ENCODE measurements at regions not wholly inside any gene's neighbourhood (a gene's known extent, or its start where the extent isn't known, plus 50 kb on each side); places are given as distances from the start of the nearest gene placed in this dataset.
"Not testable (repeated sequence)": the region's sequence is repeated elsewhere in the genome, so short reads cannot be mapped to it uniquely, and the experiment has no call there.

- H3K4me3 ChIP-seq = no peak overlapping the region
- no peaks in the 10 kb centered on the region for H3K27me3 ChIP-seq
- H3K4me1 ChIP-seq = no peaks in the 10 kb centered on the region
- no peaks in the 10 kb centered on the region for H3K9me3 ChIP-seq
- intact Hi-C loops (cut with DNase I; ENCODE audit: low total_unique reads) = no loop called here
- H3K36me3 ChIP-seq (ENCODE audit: low read depth, missing control alignments) = no peaks in the 10 kb centered on the region
- DNase-seq = no peak
- TF ChIP-seq POLR2A (IDR thresholded peaks at IDR 0.05) (no peak), CTCF (IDR thresholded peaks at IDR 0.05) (no peak)
- H3K27ac ChIP-seq = no peak overlapping the region
These were observed 146.5 kb downstream of the SPATA31D1 start for GRCh38 chr9:82135106-82135505.

- H3K36me3 ChIP-seq (ENCODE audit: low read depth, missing control alignments); H3K4me1 ChIP-seq; H3K4me3 ChIP-seq; intact Hi-C loops (cut with DNase I; ENCODE audit: low total_unique reads); H3K27me3 ChIP-seq; DNase-seq; H3K27ac ChIP-seq; H3K9me3 ChIP-seq: not testable (repeated sequence)
These were observed 149.5 kb downstream of the SPATA31D1 start for GRCh38 chr9:82138081-82138480.

- TF ChIP-seq POLR2A (IDR thresholded peaks at IDR 0.05) = no peak
- no peak for TF ChIP-seq CTCF (IDR thresholded peaks at IDR 0.05)
- intact Hi-C loops (cut with DNase I; ENCODE audit: low total_unique reads) = no loop called here
- no peak overlapping the region for H3K27ac ChIP-seq
- H3K4me3 ChIP-seq = peak overlapping the region; percentile 18 to 34
- no peaks in the 10 kb centered on the region for H3K4me1 ChIP-seq
- H3K36me3 ChIP-seq (ENCODE audit: low read depth, missing control alignments) = no peaks in the 10 kb centered on the region
- no peaks in the 10 kb centered on the region for H3K27me3 ChIP-seq
- no peaks in the 10 kb centered on the region for H3K9me3 ChIP-seq
- WGBS, 2 donors = 46 to 69% methylated on average over 7 of the region's 7 CpGs
- no peak for DNase-seq
These were observed 151.9 kb downstream of the SPATA31D1 start for GRCh38 chr9:82140471-82140870.

GRCh38 chr9:82144803-82145202 lies 156.2 kb downstream of the SPATA31D1 start:
- no peaks in the 10 kb centered on the region for H3K36me3 ChIP-seq (ENCODE audit: low read depth, missing control alignments)
- DNase-seq = no peak
- no peaks in the 10 kb centered on the region for H3K9me3 ChIP-seq
- no peaks in the 10 kb centered on the region for H3K4me1 ChIP-seq
- no peak overlapping the region for H3K4me3 ChIP-seq
- H3K27me3 ChIP-seq = no peaks in the 10 kb centered on the region
- H3K27ac ChIP-seq = no peak overlapping the region
- intact Hi-C loops (cut with DNase I; ENCODE audit: low total_unique reads) = no loop called here
- TF ChIP-seq POLR2A (IDR thresholded peaks at IDR 0.05) (no peak), CTCF (IDR thresholded peaks at IDR 0.05) (no peak)
- WGBS, 2 donors = 83 to 96% methylated on average over 4 of the region's 4 CpGs

- TF ChIP-seq POLR2A (IDR thresholded peaks at IDR 0.05) (no peak), CTCF (IDR thresholded peaks at IDR 0.05) (no peak)
- H3K4me3 ChIP-seq = no peak overlapping the region
- no peaks in the 10 kb centered on the region for H3K27me3 ChIP-seq
- no peaks in the 10 kb centered on the region for H3K9me3 ChIP-seq
- intact Hi-C loops (cut with DNase I; ENCODE audit: low total_unique reads) = no loop called here
- no peak for DNase-seq
- H3K4me1 ChIP-seq = no peaks in the 10 kb centered on the region
- H3K27ac ChIP-seq = no peak overlapping the region
- no peaks in the 10 kb centered on the region for H3K36me3 ChIP-seq (ENCODE audit: low read depth, missing control alignments)
- 83 to 87% methylated on average over 4 of the region's 4 CpGs for WGBS, 2 donors
These were observed 158.1 kb downstream of the SPATA31D1 start for GRCh38 chr9:82146677-82147076.

Measured in testis (tissue), 2 donors.